ENCODE measurements at regions not wholly inside any gene's neighbourhood (a gene's known extent, or its start where the extent isn't known, plus 50 kb on each side); places are given as distances from the start of the nearest gene placed in this dataset.

DNA sequence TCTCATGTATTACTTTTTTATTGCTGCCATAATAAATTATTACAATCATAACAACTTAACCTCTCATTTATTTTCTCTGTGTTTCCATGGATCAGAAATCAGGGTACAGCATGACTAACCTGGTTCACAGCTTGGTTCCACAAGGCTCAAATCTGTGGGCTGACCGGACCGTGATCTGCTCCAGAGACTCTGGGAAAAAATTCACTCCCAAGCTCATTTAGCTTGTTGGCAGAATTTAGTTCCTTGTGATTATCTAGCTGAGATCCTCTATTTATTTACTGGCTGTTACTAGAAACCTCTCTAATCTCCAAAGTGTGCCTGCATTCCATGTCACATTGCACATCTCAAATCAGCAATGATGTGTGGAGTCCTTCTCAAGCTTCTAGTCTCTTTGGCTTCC lies 386.6 kb downstream of the DIPK2A start:
- H3K36me3 ChIP-seq, result no peaks in the 10 kb centered on the region
- no peak for DNase-seq
- no peaks in the 10 kb centered on the region for H3K4me1 ChIP-seq
- no peak for FAIRE-seq
- no peak for ATAC-seq
- no peak overlapping the region for H3K27ac ChIP-seq
- TF ChIP-seq, protein P1, sequence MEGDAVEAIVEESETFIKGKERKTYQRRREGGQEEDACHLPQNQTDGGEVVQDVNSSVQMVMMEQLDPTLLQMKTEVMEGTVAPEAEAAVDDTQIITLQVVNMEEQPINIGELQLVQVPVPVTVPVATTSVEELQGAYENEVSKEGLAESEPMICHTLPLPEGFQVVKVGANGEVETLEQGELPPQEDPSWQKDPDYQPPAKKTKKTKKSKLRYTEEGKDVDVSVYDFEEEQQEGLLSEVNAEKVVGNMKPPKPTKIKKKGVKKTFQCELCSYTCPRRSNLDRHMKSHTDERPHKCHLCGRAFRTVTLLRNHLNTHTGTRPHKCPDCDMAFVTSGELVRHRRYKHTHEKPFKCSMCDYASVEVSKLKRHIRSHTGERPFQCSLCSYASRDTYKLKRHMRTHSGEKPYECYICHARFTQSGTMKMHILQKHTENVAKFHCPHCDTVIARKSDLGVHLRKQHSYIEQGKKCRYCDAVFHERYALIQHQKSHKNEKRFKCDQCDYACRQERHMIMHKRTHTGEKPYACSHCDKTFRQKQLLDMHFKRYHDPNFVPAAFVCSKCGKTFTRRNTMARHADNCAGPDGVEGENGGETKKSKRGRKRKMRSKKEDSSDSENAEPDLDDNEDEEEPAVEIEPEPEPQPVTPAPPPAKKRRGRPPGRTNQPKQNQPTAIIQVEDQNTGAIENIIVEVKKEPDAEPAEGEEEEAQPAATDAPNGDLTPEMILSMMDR (IDR thresholded peaks at IDR 0.05), result no peak
- no peak overlapping the region for H3K4me3 ChIP-seq
- H3K9me3 ChIP-seq, result no peaks in the 10 kb centered on the region
- H3K27me3 ChIP-seq, result no peaks in the 10 kb centered on the region
- WGBS, 2 donors, result 36 to 39% methylated on average over 2 of the region's 2 CpGs
- intact Hi-C loops (cut with DNase I), result no loop called here

- WGBS, 2 donors, result 64 to 72% methylated on average over 1 of the region's 1 CpG
- FAIRE-seq, result no peak
These were observed 389.4 kb downstream of the DIPK2A start for GRCh38 chr3:144361002-144361401.

GRCh38 chr3:144362126-144362525 lies 390.5 kb downstream of the DIPK2A start:
- no peak for ATAC-seq
- FAIRE-seq, result no peak
- Histone ChIP-seq H3K4me1 (no peaks in the 10 kb centered on the region), H3K4me3 (no peak overlapping the region), H3K9me3 (no peaks in the 10 kb centered on the region), H3K36me3 (no peaks in the 10 kb centered on the region), H3K27me3 (no peaks in the 10 kb centered on the region), H3K27ac (no peak overlapping the region)
- WGBS, 2 donors, result 83 to 90% methylated on average over 3 of the region's 3 CpGs
- intact Hi-C loops (cut with DNase I), result no loop called here
- DNase-seq, result no peak
- TF ChIP-seq, protein P1 (IDR thresholded peaks at IDR 0.05), result no peak

More at GRCh38 chr3:144361002-144361401, 389.4 kb downstream of the DIPK2A start:
- no peak for ATAC-seq
- Histone ChIP-seq H3K4me1 (no peaks in the 10 kb centered on the region), H3K36me3 (no peaks in the 10 kb centered on the region), H3K4me3 (no peak overlapping the region), H3K27ac (no peak overlapping the region), H3K27me3 (no peaks in the 10 kb centered on the region), H3K9me3 (no peaks in the 10 kb centered on the region)
- intact Hi-C loops (cut with DNase I), result no loop called here
- no peak for DNase-seq
- TF ChIP-seq, protein P1 (IDR thresholded peaks at IDR 0.05), result no peak

DNA sequence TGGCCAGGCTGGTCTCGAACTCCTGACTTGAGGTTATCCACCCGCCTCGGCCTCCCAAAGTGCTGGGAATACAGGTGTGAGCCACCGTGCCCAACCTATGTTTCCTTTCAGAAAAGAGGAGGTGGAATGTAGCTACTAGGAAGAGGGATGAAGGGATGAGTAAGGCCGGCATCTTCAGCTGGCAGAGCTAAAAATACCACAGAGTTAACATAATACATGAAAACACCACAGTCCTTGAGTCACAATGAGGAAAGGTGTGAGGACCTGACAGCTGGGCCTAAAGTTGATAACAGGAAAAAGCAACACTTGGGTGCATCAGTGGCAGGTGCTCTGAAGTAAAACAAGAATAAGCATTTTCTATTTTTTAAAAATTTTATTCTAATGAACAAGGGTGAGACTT lies 392.2 kb downstream of the DIPK2A start:
- no peaks in the 10 kb centered on the region for H3K4me1 ChIP-seq
- no peak for ATAC-seq
- no peaks in the 10 kb centered on the region for H3K27me3 ChIP-seq
- TF ChIP-seq, protein P1 (IDR thresholded peaks at IDR 0.05), result no peak
- H3K9me3 ChIP-seq, result no peaks in the 10 kb centered on the region
- 91% methylated on average over 5 of the region's 5 CpGs for WGBS, 2 donors
- intact Hi-C loops (cut with DNase I), result no loop called here
- H3K36me3 ChIP-seq, result no peaks in the 10 kb centered on the region
- FAIRE-seq, result no peak
- no peak overlapping the region for H3K4me3 ChIP-seq
- no peak for DNase-seq
- no peak overlapping the region for H3K27ac ChIP-seq

DNA sequence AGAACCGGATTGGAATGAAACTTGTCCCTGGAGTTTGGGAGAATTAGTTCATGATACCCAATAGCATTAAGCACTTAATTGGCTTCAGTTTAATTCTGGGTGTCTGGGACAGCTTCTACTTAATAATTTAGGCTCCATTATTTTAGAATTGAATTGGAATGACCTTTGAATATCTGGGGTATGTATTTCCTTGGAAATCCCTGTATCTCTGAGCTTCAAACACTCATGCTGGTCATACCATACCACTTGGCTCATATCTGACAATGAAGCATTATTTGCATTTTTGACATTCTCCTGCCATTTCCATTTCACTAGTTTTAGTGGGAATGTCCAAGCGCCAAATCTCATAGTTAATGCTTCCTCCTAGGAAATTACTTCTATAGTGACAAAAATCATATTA lies 393.1 kb downstream of the DIPK2A start:
- 77 to 88% methylated on average over 2 of the region's 2 CpGs for WGBS, 2 donors
- DNase-seq, result no peak
- FAIRE-seq, result no peak
- Histone ChIP-seq H3K4me3 (no peak overlapping the region), H3K27ac (no peak overlapping the region), H3K36me3 (no peaks in the 10 kb centered on the region), H3K27me3 (no peaks in the 10 kb centered on the region), H3K9me3 (no peaks in the 10 kb centered on the region), H3K4me1 (no peaks in the 10 kb centered on the region)
- ATAC-seq, result no peak
- TF ChIP-seq, protein P1 (IDR thresholded peaks at IDR 0.05), result no peak
- intact Hi-C loops (cut with DNase I), result no loop called here
